ENCODE measurements at regions not wholly inside any gene's neighbourhood (a gene's known extent, or its start where the extent isn't known, plus 50 kb on each side); places are given as distances from the start of the nearest gene placed in this dataset.

GRCh38 chr2:18154812-18155211 is 276.3 kb downstream of the KCNS3 start:
- no peaks in the 10 kb centered on the region for H3K9me3 Mint-ChIP-seq
- H3K36me3 Mint-ChIP-seq (ENCODE audit: insufficient read depth): no peaks in the 10 kb centered on the region
- no peak overlapping the region for H3K4me3 Mint-ChIP-seq
- no peak for ATAC-seq
- no peaks in the 10 kb centered on the region for H3K27me3 Mint-ChIP-seq (ENCODE audit: low read depth)
- H3K4me1 Mint-ChIP-seq (ENCODE audit: low read depth): no peaks in the 10 kb centered on the region
- DNase-seq: no peak

- Mint-ChIP-seq H3K9me3 (no peaks in the 10 kb centered on the region), H3K27me3 (ENCODE audit: low read depth) (no peaks in the 10 kb centered on the region), H3K4me1 (ENCODE audit: low read depth) (no peaks in the 10 kb centered on the region), H3K36me3 (ENCODE audit: insufficient read depth) (no peaks in the 10 kb centered on the region), H3K4me3 (no peak overlapping the region)
- DNase-seq (no peak), ATAC-seq (no peak)
Observed at GRCh38 chr2:18154259-18154658, 275.8 kb downstream of the KCNS3 start.

GRCh38 chr2:18153741-18154140 is 275.3 kb downstream of the KCNS3 start:
- Mint-ChIP-seq H3K36me3 (ENCODE audit: insufficient read depth) (no peaks in the 10 kb centered on the region), H3K27me3 (ENCODE audit: low read depth) (no peaks in the 10 kb centered on the region)
- ATAC-seq: no peak

GRCh38 chr2:18151237-18151636 is 272.8 kb downstream of the KCNS3 start:
- Mint-ChIP-seq H3K36me3 (ENCODE audit: insufficient read depth) (no peaks in the 10 kb centered on the region), H3K27me3 (ENCODE audit: low read depth) (no peaks in the 10 kb centered on the region), H3K4me1 (ENCODE audit: low read depth) (no peaks in the 10 kb centered on the region), H3K9me3 (no peaks in the 10 kb centered on the region), H3K4me3 (no peak overlapping the region)
- DNase-seq: no peak
- no peak for ATAC-seq

More at GRCh38 chr2:18153741-18154140, 275.3 kb downstream of the KCNS3 start:
- Mint-ChIP-seq H3K4me1 (ENCODE audit: low read depth) (no peaks in the 10 kb centered on the region), H3K4me3 (no peak overlapping the region), H3K9me3 (no peaks in the 10 kb centered on the region)
- no peak for DNase-seq

DNA sequence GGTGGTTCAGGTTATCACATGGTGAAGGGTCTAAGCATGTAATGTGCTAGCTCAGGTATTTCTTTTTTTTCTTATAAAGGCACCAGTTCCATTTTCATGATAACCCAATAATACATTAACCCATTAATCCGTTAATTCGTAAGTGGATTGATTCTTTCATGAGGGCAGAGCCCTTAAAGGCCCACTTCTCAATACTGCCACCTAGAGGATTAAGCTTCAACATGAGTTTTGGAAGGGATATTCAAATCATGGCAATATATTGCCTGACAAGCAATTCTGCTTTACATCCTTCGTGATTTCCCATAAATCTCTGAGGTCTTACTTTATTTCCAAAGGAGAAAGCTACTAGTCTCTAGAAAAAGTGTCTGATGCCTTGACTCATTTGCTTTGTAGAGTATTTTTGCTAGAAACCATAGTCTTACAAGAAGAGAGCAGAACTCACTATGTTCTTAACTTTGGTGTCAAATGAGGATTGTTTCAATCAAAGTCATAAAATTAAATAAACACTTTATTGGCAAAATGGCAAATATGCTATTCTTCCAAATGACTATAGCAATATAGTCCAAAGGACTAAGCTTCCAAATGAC is 271.3 kb downstream of the KCNS3 start:
- Mint-ChIP-seq H3K4me3 (no peak overlapping the region), H3K4me1 (ENCODE audit: low read depth) (no peaks in the 10 kb centered on the region)

DNA sequence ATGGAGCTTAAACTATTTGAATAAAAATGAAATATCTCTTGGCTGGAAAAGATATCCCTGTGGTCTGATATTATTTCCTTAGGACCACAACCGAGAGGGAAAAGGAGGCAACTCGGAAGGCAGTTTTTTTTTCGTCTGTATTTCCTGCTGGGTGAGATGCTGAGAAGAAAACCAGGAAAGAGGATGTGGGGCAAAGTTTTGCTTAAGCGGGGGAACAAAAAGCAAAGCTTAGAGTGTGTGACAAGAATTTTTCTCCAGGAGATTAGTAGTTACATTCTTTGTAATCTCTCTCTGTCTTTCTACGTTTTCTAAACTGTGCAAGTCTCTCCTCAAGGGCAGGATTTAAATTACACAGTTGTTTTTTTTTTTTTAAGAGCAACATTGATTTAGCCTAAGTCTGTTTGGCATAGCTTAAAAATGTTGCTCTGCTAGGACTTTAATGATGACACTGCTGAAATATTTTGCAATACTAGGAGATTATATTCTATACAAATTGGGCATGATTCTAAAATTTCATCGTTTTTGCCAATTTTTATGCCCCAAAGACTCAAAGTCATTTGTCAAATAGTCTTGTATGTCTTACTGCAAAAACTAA is 258.5 kb downstream of the KCNS3 start:
- H3K36me3 Mint-ChIP-seq (ENCODE audit: insufficient read depth): no peaks in the 10 kb centered on the region
- ATAC-seq (no peak), DNase-seq (no peak)
- no peaks in the 10 kb centered on the region for H3K4me1 Mint-ChIP-seq (ENCODE audit: low read depth)
- no peaks in the 10 kb centered on the region for H3K9me3 Mint-ChIP-seq
- no peaks in the 10 kb centered on the region for H3K27me3 Mint-ChIP-seq (ENCODE audit: low read depth)
- no peak overlapping the region for H3K4me3 Mint-ChIP-seq

More for the DNA sequence above, 271.3 kb downstream of the KCNS3 start:
- Mint-ChIP-seq H3K9me3 (no peaks in the 10 kb centered on the region), H3K36me3 (ENCODE audit: insufficient read depth) (no peaks in the 10 kb centered on the region), H3K27me3 (ENCODE audit: low read depth) (no peaks in the 10 kb centered on the region)
- DNase-seq: no peak
- no peak for ATAC-seq

DNA sequence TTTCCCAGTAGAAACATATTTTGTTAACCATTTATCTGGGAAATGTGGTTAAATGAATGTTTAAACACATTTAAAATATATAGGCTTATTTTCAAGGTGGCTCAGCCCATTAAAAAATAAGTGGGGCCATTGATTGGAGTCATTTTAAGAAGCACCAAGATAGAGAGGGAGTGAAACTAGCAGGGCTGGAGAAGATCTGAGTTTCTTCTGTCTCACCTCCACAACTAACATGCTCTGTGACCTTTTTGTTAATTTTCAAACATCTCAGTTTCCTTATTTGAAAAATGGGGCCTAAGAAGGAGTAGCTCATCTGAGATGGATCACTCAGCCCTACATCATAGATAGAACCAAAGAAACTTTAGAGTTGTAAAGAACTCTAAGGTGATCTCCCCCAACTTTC is 254.8 kb downstream of the KCNS3 start:
- no peaks in the 10 kb centered on the region for H3K36me3 Mint-ChIP-seq (ENCODE audit: insufficient read depth)
- no peaks in the 10 kb centered on the region for H3K9me3 Mint-ChIP-seq
- H3K4me3 Mint-ChIP-seq: no peak overlapping the region
- DNase-seq: no peak
- H3K4me1 Mint-ChIP-seq (ENCODE audit: low read depth): no peaks in the 10 kb centered on the region
- no peaks in the 10 kb centered on the region for H3K27me3 Mint-ChIP-seq (ENCODE audit: low read depth)
- ATAC-seq: no peak

DNA sequence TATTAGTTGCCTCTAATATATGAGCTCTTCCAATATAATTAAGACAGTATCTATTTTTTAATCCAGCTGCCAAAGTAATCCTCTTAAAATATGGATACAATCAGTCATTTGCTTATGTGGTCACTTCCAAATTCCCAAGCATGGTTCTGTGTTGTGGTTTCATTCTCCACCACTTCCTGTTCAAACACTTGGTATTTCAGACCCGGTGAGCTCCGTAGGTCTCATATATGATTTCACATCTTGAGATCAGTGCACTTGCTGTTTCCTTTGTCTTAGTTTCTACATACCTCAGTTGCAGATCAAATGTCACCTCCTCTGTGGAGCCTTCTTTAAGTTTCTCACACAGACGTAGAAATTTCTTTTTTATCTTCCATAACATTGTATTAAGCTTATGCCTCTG is 254.2 kb downstream of the KCNS3 start:
- Mint-ChIP-seq H3K36me3 (ENCODE audit: insufficient read depth) (no peaks in the 10 kb centered on the region), H3K4me1 (ENCODE audit: low read depth) (no peaks in the 10 kb centered on the region), H3K27me3 (ENCODE audit: low read depth) (no peaks in the 10 kb centered on the region), H3K4me3 (no peak overlapping the region), H3K9me3 (no peaks in the 10 kb centered on the region)
- DNase-seq (no peak), ATAC-seq (no peak)

DNA sequence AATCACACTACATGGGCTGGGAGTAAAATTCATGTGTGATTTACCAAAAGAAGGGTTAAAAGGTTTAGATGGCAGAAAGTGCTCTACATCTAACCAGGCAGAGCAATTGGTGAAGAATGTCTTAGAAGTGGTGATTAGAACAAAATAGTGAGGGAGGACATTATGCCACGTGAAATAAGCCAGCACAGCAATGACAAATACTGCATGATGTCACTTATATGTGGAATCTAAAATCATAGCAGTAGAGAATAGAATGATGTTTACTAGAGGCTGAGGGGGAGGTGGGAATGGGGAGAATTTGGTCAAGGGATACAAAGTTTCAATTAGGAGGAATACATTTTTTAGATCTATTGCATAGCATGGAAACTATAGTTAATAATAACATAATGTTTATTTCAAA is 253.3 kb downstream of the KCNS3 start:
- Mint-ChIP-seq H3K27me3 (ENCODE audit: low read depth) (no peaks in the 10 kb centered on the region), H3K4me3 (no peak overlapping the region), H3K9me3 (no peaks in the 10 kb centered on the region), H3K36me3 (ENCODE audit: insufficient read depth) (no peaks in the 10 kb centered on the region), H3K4me1 (ENCODE audit: low read depth) (no peaks in the 10 kb centered on the region)
- DNase-seq: no peak
- no peak for ATAC-seq

- DNase-seq: no peak
Observed at GRCh38 chr2:18129348-18129747, 250.9 kb downstream of the KCNS3 start.

GRCh38 chr2:18125303-18125702 is 246.8 kb downstream of the KCNS3 start:
- no peaks in the 10 kb centered on the region for H3K36me3 Mint-ChIP-seq (ENCODE audit: insufficient read depth)

More at GRCh38 chr2:18129348-18129747, 250.9 kb downstream of the KCNS3 start:
- Mint-ChIP-seq H3K9me3 (no peaks in the 10 kb centered on the region), H3K4me1 (ENCODE audit: low read depth) (no peaks in the 10 kb centered on the region), H3K4me3 (no peak overlapping the region), H3K27me3 (ENCODE audit: low read depth) (no peaks in the 10 kb centered on the region), H3K36me3 (ENCODE audit: insufficient read depth) (no peaks in the 10 kb centered on the region)
- ATAC-seq: no peak

GRCh38 chr2:18124116-18124835 is 245.8 kb downstream of the KCNS3 start:
- Mint-ChIP-seq H3K27me3 (ENCODE audit: low read depth) (peaks cover 2% of the 10 kb centered on the region), H3K9me3 (no peaks in the 10 kb centered on the region), H3K36me3 (ENCODE audit: insufficient read depth) (no peaks in the 10 kb centered on the region), H3K4me1 (ENCODE audit: low read depth) (no peaks in the 10 kb centered on the region), H3K4me3 (no peak overlapping the region)
- ATAC-seq (no peak), DNase-seq (no peak)

More at GRCh38 chr2:18125303-18125702, 246.8 kb downstream of the KCNS3 start:
- no peaks in the 10 kb centered on the region for H3K9me3 Mint-ChIP-seq
- no peak for DNase-seq
- no peaks in the 10 kb centered on the region for H3K4me1 Mint-ChIP-seq (ENCODE audit: low read depth)
- no peak for ATAC-seq
- H3K27me3 Mint-ChIP-seq (ENCODE audit: low read depth): peaks cover 2% of the 10 kb centered on the region
- H3K4me3 Mint-ChIP-seq: no peak overlapping the region

GRCh38 chr2:18123577-18123976 is 245.1 kb downstream of the KCNS3 start:
- no peaks in the 10 kb centered on the region for H3K9me3 Mint-ChIP-seq
- peaks cover 2% of the 10 kb centered on the region for H3K27me3 Mint-ChIP-seq (ENCODE audit: low read depth)
- no peak overlapping the region for H3K4me3 Mint-ChIP-seq
- DNase-seq (no peak), ATAC-seq (no peak)
- no peaks in the 10 kb centered on the region for H3K4me1 Mint-ChIP-seq (ENCODE audit: low read depth)
- no peaks in the 10 kb centered on the region for H3K36me3 Mint-ChIP-seq (ENCODE audit: insufficient read depth)

DNA sequence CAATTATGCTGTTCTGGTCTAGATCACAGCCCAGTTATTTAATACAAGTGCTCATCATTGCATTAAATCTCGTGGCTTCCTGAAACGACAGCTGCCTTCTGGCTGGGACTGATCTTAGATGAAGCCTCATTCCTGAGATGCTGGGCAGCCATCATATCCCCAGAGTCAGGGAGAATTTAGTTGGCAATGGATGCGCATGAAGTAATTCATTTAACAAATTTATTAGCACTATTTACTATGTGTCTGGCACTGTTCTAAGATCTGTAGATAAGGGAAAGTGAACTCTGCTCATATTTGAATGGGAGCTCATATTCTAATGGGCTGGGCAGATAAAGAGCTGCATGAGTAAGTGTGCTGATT is 244.7 kb downstream of the KCNS3 start:
- no peak overlapping the region for H3K4me3 Mint-ChIP-seq
- ATAC-seq: no peak
- H3K4me1 Mint-ChIP-seq (ENCODE audit: low read depth): no peaks in the 10 kb centered on the region
- H3K36me3 Mint-ChIP-seq (ENCODE audit: insufficient read depth): no peaks in the 10 kb centered on the region
- DNase-seq: no peak
- peaks cover 2% of the 10 kb centered on the region for H3K27me3 Mint-ChIP-seq (ENCODE audit: low read depth)
- H3K9me3 Mint-ChIP-seq: no peaks in the 10 kb centered on the region

DNA sequence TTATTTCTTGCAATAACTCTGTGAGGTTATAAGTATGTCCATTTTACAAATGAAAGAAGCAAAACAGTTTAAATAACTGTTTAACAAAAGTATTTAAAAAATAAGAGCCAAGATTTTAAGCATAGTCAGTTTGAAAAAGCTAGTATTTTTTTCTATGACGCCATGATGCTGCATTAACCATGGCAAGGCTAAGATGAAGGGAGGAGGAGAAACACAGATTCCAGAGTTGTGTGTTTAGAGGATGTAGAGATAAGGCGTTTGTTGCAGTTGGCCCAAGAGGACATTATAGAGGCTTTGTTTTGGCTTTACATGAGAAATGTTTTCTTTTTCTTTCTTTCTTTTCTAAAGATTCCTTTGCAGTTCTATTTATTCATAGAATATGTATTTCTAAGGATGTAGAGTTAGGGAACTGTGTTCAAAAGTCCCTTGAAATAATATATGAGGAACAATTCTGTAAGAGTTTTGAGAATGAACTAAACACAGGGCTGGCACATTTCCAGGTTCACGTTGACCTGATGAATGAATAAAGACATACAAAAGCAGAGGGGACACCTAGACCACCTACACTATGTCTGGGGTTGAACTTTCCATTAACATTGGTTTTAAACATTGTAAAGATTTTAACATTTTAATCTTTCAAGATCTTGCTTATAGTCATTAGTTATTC is 244.2 kb downstream of the KCNS3 start:
- peaks cover 2% of the 10 kb centered on the region for H3K27me3 Mint-ChIP-seq (ENCODE audit: low read depth)
- H3K36me3 Mint-ChIP-seq (ENCODE audit: insufficient read depth): no peaks in the 10 kb centered on the region
- no peak overlapping the region for H3K4me3 Mint-ChIP-seq
- ATAC-seq (no peak), DNase-seq (no peak)
- H3K9me3 Mint-ChIP-seq: no peaks in the 10 kb centered on the region
- no peaks in the 10 kb centered on the region for H3K4me1 Mint-ChIP-seq (ENCODE audit: low read depth)
